ENCODE measurements at regions not wholly inside any gene's neighbourhood (a gene's known extent, or its start where the extent isn't known, plus 50 kb on each side); places are given as distances from the start of the nearest gene placed in this dataset.
A peak's percentile ranks its signal among the peaks of the same experiment; 100 is the strongest.

DNA sequence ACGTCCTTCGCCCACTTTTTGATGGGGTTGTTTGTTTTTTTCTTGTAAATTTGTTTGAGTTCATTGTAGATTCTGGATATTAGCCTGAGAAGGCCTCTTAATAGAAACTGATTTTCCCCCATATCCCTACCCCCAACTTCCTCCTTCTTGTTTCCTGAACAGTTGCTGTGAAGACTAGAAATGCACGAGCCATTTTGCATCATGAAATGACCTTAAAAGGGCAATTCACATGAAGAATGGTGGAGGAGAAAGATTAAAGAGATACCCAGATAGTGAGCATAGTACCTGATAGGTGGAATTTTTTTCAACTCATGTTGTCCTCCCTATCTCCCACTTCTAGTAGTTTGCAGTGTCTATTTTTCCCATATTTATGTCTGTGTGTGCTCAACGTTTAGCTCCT, 55.2 kb upstream of the KCNH8 start:
- no peak for DNase-seq

GRCh38 chr3:19077388-19077787, 70.9 kb upstream of the KCNH8 start:
- no peak for DNase-seq

- no peak for DNase-seq
These were observed 73.3 kb upstream of the KCNH8 start for GRCh38 chr3:19075037-19075436.

DNA sequence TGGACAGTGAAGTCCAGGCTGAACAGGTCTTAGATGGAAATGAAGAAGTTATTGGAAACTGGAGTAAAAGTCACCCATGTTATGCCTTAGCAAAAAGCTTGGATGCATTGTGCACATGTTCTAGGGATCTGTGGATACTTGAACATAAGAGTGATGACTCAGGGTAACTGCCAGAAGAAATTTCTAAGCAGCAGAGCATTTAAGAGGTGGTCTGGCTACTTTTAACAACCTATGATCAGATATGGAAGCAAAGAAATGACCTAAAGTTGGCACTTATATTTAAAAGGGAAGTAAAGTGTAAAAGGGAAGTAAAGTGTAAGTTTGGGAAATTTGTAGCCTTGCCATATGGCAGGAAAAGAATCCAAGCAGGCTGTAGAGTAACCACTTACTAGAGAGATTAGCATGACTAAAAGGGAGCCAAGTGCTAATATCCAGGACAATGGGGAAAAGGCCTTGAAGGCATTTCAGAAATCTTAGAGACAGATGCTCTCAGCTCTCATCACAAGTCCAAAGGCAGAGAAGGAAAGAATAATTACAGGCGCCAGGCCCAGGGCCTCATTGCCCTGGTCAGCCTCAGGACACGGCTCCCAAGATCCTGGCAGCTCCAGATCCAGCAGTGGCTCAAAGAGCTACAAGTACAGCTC, 73.9 kb upstream of the KCNH8 start:
- no peak for DNase-seq

- DNase-seq, result no peak
These were observed 74.8 kb upstream of the KCNH8 start for GRCh38 chr3:19073341-19074105.

GRCh38 chr3:19070325-19070724, 78.0 kb upstream of the KCNH8 start:
- no peak for DNase-seq

DNA sequence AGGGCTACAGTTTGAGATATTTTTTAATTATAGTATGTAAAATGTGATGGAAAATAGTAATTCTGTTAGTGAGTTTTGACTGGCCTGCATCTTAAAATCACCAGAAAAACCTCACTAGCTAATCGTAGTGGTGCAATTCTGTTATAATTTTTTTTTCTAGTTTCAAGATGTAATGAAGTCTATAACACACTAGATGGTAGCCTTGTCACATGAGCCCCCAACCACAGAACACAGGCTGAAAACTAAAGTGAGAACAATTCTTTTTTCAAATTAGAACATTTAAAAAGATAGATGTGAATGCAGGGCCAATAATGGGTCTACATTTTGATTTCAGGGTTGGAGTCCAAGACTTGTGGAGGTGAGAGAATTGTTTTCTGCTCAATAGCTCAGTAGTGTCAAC, 83.3 kb upstream of the KCNH8 start:
- DNase-seq, result no peak

DNA sequence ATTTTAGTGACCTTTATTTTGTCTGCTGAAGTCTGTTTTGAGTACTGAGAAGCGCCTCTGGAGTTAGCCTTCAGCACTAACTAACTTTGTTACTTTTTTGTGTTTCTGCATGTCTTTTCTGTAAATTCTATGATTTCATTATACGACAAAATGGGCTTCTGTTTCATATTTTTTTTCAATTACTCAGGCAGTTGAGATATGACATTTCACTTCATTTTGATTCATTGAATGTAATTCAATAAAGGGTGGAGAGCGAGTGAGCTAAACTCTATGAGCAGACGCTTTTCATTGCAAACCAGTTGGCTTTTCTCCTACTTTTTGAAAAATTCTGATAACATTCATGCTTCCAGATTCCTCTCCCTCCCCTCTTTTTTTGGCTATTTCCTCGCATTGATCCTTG, 84.4 kb upstream of the KCNH8 start:
- DNase-seq, result no peak

DNA sequence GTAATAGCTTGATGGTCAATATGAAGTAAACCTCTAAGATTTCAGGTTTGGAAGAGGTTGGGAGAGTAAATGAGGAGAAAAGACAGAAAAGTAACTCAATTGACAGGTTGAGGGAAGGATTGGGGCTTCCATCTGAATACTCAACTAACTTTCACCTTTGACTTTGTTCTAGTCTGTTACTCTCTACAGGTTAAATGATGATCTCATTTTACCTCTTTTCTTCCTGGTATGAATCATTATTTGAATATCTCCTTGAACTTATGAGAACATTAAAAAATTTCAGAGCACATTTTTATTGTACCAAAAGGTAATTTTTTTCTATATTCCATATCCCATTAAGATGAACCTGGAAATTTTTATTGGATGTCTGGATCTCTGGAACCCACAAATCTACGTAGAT, 87.9 kb upstream of the KCNH8 start:
- no peak for DNase-seq

DNA sequence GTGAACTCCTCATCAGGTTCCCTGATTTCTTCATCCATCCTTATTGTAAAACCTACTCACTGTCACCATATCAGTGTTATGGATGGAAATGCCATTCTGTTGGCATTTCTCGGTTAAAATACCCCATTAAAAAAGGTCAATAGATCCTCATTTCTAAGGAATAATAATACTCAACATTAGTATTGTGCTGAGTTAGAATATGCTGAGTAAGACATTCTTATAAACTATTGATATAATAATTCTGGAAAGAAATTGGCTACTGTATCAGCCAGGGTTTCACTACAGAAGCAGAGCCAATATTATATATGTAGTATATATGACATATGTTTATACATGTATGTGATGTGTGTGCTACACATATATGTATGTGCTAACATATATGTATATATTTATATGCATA, 95.4 kb upstream of the KCNH8 start:
- DNase-seq, result no peak

GRCh38 chr3:19046440-19046839, 101.9 kb upstream of the KCNH8 start:
- DNase-seq, result no peak

DNA sequence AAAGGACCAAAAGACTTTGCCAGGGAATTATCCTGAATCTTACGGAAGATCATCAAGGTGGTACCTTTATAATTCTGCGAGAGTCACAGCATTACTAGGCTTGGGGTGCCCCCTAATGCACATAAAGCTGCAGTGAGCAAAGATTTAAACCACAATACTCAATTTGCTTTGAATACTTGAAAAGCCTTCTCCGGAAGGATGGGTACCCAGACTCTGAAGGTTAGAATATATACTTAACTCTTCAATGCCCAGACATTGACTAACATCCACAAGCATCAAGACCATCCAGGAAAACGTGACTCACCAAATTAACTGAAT, 117.8 kb upstream of the KCNH8 start:
- DNase-seq, result peak; percentile 8

- no peak for DNase-seq
These were observed 118.3 kb upstream of the KCNH8 start for GRCh38 chr3:19029837-19030521.

DNA sequence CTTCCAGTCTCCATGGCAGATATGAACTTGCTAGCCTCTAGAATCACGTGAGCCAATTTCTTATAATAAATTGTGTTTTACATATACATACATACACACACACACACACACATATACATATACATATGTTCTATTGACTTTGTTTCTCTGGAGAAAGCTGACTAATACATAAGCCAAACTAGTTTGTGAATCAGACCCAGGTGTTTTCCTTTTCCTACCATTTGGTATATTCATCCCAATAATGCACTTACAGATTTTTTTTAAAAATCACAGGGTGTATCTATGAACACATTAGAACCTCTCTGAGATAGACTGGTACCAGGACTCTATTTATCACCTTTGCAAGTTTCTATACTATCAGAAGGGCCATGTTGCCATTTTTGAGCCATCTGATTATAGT, 122.9 kb upstream of the KCNH8 start:
- no peak for DNase-seq

GRCh38 chr3:19022546-19022945, 125.8 kb upstream of the KCNH8 start:
- no peak for DNase-seq

GRCh38 chr3:19016851-19017250, 131.5 kb upstream of the KCNH8 start:
- no peak for DNase-seq

DNA sequence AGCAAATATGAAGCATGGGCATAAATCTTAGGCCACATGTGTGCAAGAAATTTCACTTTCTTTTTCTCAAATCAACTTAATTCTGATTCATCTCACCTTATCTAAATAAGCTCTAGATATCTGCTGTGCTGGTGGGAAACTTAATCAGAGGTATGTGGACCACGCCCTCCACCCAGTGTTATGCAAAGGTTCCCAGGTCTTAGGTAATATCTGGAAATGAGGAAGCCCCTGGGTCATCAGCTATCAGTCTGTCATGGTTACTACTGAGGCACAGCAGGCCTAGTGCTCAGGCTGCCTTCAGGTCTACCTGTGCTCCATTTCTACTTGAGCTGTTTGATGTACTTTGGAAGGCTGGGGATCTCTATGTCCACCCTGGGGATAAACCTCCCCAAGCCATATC, 134.4 kb upstream of the KCNH8 start:
- no peak for DNase-seq

DNA sequence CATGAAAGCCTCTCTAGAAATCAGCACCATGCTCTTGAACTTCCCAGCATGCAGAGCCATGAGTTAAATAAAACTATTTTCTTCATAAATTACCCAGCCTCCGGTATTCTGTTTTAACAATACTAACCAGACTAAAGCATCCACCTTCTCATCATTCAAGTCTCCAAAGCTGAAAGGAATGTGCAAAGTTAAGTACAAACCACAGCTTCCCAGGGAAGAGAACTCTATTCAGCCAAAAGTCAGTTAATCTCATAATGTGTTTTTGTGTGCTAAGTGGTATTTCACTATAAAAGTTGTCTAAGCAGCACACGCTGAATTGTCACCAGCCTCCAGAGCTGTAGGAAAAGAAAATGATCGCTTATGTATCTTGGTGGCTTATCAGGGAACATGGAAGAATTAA, 135.5 kb upstream of the KCNH8 start:
- no peak for DNase-seq

- no peak for DNase-seq
These were observed 145.7 kb upstream of the KCNH8 start for GRCh38 chr3:19002606-19003005.

- no peak for DNase-seq
These were observed 150.2 kb upstream of the KCNH8 start for GRCh38 chr3:18998069-18998468.

DNA sequence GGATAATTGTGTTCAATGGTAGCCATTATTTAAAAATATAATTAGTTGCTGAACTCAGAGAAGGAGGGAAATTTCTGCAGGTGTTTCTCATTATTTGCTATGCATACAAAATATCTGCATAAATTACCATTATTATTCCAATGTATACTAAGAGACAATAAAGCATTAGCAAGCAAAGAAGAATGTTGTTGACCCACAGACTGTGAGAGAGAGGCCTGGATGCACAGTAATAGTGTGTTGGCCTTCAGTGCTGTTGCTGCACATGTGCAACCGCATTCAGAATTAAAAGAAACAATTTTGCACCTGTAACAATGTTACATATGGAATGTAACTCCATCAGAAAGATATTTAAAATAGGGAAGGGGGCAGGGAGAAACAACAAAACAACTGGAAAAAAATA, 155.6 kb upstream of the KCNH8 start:
- no peak for DNase-seq

GRCh38 chr3:18989237-18989795, 159.0 kb upstream of the KCNH8 start:
- no peak for DNase-seq

GRCh38 chr3:18988614-18989229, 159.6 kb upstream of the KCNH8 start:
- DNase-seq, result peak; percentile 33

Measured in CD4-positive, alpha-beta T cell treated with Interleukin-12 subunit alpha and Interleukin-12 subunit beta, for 1 hour (primary cell).